ENCODE measurements at regions not wholly inside any gene's neighbourhood (a gene's known extent, or its start where the extent isn't known, plus 50 kb on each side); places are given as distances from the start of the nearest gene placed in this dataset.

- H3K27ac ChIP-seq (ENCODE audit: low read depth) = no peak overlapping the region
- H3K4me3 ChIP-seq (ENCODE audit: low read depth, low read length) = no peak overlapping the region
- 88% methylated on average over 4 of the region's 4 CpGs for WGBS
- no peaks in the 10 kb centered on the region for H3K4me1 ChIP-seq (ENCODE audit: insufficient read depth)
- no peak for DNase-seq (ENCODE audit: extremely low spot score)
- no peaks in the 10 kb centered on the region for H3K36me3 ChIP-seq (ENCODE audit: insufficient read depth)
Observed at GRCh38 chr6:77063494-77063893, 399.8 kb downstream of the HTR1B start.

GRCh38 chr6:77055711-77056110 lies 407.6 kb downstream of the HTR1B start:
- no peaks in the 10 kb centered on the region for H3K36me3 ChIP-seq (ENCODE audit: insufficient read depth)
- H3K4me3 ChIP-seq (ENCODE audit: low read depth, low read length) = no peak overlapping the region
- no peak overlapping the region for H3K27ac ChIP-seq (ENCODE audit: low read depth)
- DNase-seq (ENCODE audit: extremely low spot score) = no peak
- H3K4me1 ChIP-seq (ENCODE audit: insufficient read depth) = no peaks in the 10 kb centered on the region
- WGBS = 64% methylated on average over 4 of the region's 4 CpGs

GRCh38 chr6:77040568-77041195 lies 422.6 kb downstream of the HTR1B start:
- WGBS = 54% methylated on average over 3 of the region's 3 CpGs
- no peak for DNase-seq (ENCODE audit: extremely low spot score)
- no peaks in the 10 kb centered on the region for H3K4me1 ChIP-seq (ENCODE audit: insufficient read depth)
- H3K27ac ChIP-seq (ENCODE audit: low read depth) = no peak overlapping the region
- H3K4me3 ChIP-seq (ENCODE audit: low read depth, low read length) = no peak overlapping the region
- H3K36me3 ChIP-seq (ENCODE audit: insufficient read depth) = no peaks in the 10 kb centered on the region

- H3K4me1 ChIP-seq (ENCODE audit: insufficient read depth) = no peaks in the 10 kb centered on the region
- WGBS = 74% methylated on average over 3 of the region's 3 CpGs
- no peaks in the 10 kb centered on the region for H3K36me3 ChIP-seq (ENCODE audit: insufficient read depth)
- no peak overlapping the region for H3K27ac ChIP-seq (ENCODE audit: low read depth)
- H3K4me3 ChIP-seq (ENCODE audit: low read depth, low read length) = no peak overlapping the region
- no peak for DNase-seq (ENCODE audit: extremely low spot score)
Observed at GRCh38 chr6:77038807-77039206, 424.5 kb downstream of the HTR1B start.

GRCh38 chr6:77037439-77037838 lies 425.9 kb downstream of the HTR1B start:
- no peak for DNase-seq (ENCODE audit: extremely low spot score)
- Histone ChIP-seq H3K4me1 (ENCODE audit: insufficient read depth) (no peaks in the 10 kb centered on the region), H3K27ac (ENCODE audit: low read depth) (no peak overlapping the region), H3K4me3 (ENCODE audit: low read depth, low read length) (no peak overlapping the region), H3K36me3 (ENCODE audit: insufficient read depth) (no peaks in the 10 kb centered on the region)
- 96% methylated on average over 1 of the region's 1 CpG for WGBS

GRCh38 chr6:77036400-77036799 lies 426.9 kb downstream of the HTR1B start:
- Histone ChIP-seq H3K36me3 (ENCODE audit: insufficient read depth) (no peaks in the 10 kb centered on the region), H3K27ac (ENCODE audit: low read depth) (no peak overlapping the region), H3K4me3 (ENCODE audit: low read depth, low read length) (no peak overlapping the region), H3K4me1 (ENCODE audit: insufficient read depth) (no peaks in the 10 kb centered on the region)
- DNase-seq (ENCODE audit: extremely low spot score) = no peak
- WGBS = 87% methylated on average over 4 of the region's 4 CpGs

GRCh38 chr6:77034161-77034560 lies 429.1 kb downstream of the HTR1B start:
- WGBS = 59% methylated on average over 5 of the region's 5 CpGs
- no peaks in the 10 kb centered on the region for H3K4me1 ChIP-seq (ENCODE audit: insufficient read depth)
- no peak overlapping the region for H3K4me3 ChIP-seq (ENCODE audit: low read depth, low read length)
- no peak for DNase-seq (ENCODE audit: extremely low spot score)
- no peaks in the 10 kb centered on the region for H3K36me3 ChIP-seq (ENCODE audit: insufficient read depth)
- no peak overlapping the region for H3K27ac ChIP-seq (ENCODE audit: low read depth)

- Histone ChIP-seq H3K27ac (ENCODE audit: low read depth) (no peak overlapping the region), H3K4me1 (ENCODE audit: insufficient read depth) (no peaks in the 10 kb centered on the region), H3K4me3 (ENCODE audit: low read depth, low read length) (no peak overlapping the region), H3K36me3 (ENCODE audit: insufficient read depth) (no peaks in the 10 kb centered on the region)
- no peak for DNase-seq (ENCODE audit: extremely low spot score)
- WGBS = 71% methylated on average over 7 of the region's 7 CpGs
Observed at GRCh38 chr6:77030929-77031674, 432.2 kb downstream of the HTR1B start.

- WGBS = 62% methylated on average over 2 of the region's 2 CpGs
- no peak for DNase-seq (ENCODE audit: extremely low spot score)
- Histone ChIP-seq H3K27ac (ENCODE audit: low read depth) (no peak overlapping the region), H3K36me3 (ENCODE audit: insufficient read depth) (no peaks in the 10 kb centered on the region), H3K4me3 (ENCODE audit: low read depth, low read length) (no peak overlapping the region), H3K4me1 (ENCODE audit: insufficient read depth) (no peaks in the 10 kb centered on the region)
Observed at GRCh38 chr6:77026341-77026740, 436.9 kb downstream of the HTR1B start.

- H3K36me3 ChIP-seq (ENCODE audit: insufficient read depth) = no peaks in the 10 kb centered on the region
- no peak for DNase-seq (ENCODE audit: extremely low spot score)
- 87% methylated on average over 3 of the region's 3 CpGs for WGBS
- H3K4me1 ChIP-seq (ENCODE audit: insufficient read depth) = no peaks in the 10 kb centered on the region
- H3K27ac ChIP-seq (ENCODE audit: low read depth) = no peak overlapping the region
- no peak overlapping the region for H3K4me3 ChIP-seq (ENCODE audit: low read depth, low read length)
Observed at GRCh38 chr6:77025736-77026223, 437.5 kb downstream of the HTR1B start.

GRCh38 chr6:77021778-77022177 lies 441.5 kb downstream of the HTR1B start:
- H3K4me1 ChIP-seq (ENCODE audit: insufficient read depth) = no peaks in the 10 kb centered on the region
- no peak overlapping the region for H3K27ac ChIP-seq (ENCODE audit: low read depth)
- WGBS = 36% methylated on average over 5 of the region's 5 CpGs
- no peak overlapping the region for H3K4me3 ChIP-seq (ENCODE audit: low read depth, low read length)
- no peaks in the 10 kb centered on the region for H3K36me3 ChIP-seq (ENCODE audit: insufficient read depth)
- no peak for DNase-seq (ENCODE audit: extremely low spot score)

- H3K4me3 ChIP-seq (ENCODE audit: low read depth, low read length) = no peak overlapping the region
- H3K4me1 ChIP-seq (ENCODE audit: insufficient read depth) = no peaks in the 10 kb centered on the region
- no peak for DNase-seq (ENCODE audit: extremely low spot score)
- H3K36me3 ChIP-seq (ENCODE audit: insufficient read depth) = no peaks in the 10 kb centered on the region
- no peak overlapping the region for H3K27ac ChIP-seq (ENCODE audit: low read depth)
Observed at GRCh38 chr6:77021232-77021631, 442.1 kb downstream of the HTR1B start.

GRCh38 chr6:77019081-77019480 lies 444.2 kb downstream of the HTR1B start:
- DNase-seq (ENCODE audit: extremely low spot score) = no peak
- Histone ChIP-seq H3K4me3 (ENCODE audit: low read depth, low read length) (no peak overlapping the region), H3K4me1 (ENCODE audit: insufficient read depth) (no peaks in the 10 kb centered on the region), H3K27ac (ENCODE audit: low read depth) (no peak overlapping the region), H3K36me3 (ENCODE audit: insufficient read depth) (no peaks in the 10 kb centered on the region)
- WGBS = 67% methylated on average over 3 of the region's 3 CpGs

GRCh38 chr6:77017537-77017936 lies 445.8 kb downstream of the HTR1B start:
- H3K4me3 ChIP-seq (ENCODE audit: low read depth, low read length) = no peak overlapping the region
- no peak overlapping the region for H3K27ac ChIP-seq (ENCODE audit: low read depth)
- H3K36me3 ChIP-seq (ENCODE audit: insufficient read depth) = no peaks in the 10 kb centered on the region
- no peak for DNase-seq (ENCODE audit: extremely low spot score)
- WGBS = 81% methylated on average over 2 of the region's 2 CpGs
- H3K4me1 ChIP-seq (ENCODE audit: insufficient read depth) = no peaks in the 10 kb centered on the region
